Central memory CD8-positive, alpha-beta T cell (primary cell): ENCODE measurements at regions not wholly inside any gene's neighbourhood (a gene's known extent, or its start where the extent isn't known, plus 50 kb on each side); places are given as distances from the start of the nearest gene placed in this dataset.
A peak's percentile ranks its signal among the peaks of the same experiment; 100 is the strongest.
"Not testable (repeated sequence)": the region's sequence is repeated elsewhere in the genome, so short reads cannot be mapped to it uniquely, and the experiment has no call there.

Source experiments
- ATAC-seq: fragments of 150-1000 bp; cut with Tn5 transposase; replicated peaks from 2 replicates; pipeline ENCODE4 v1.10.0; 2022; ENCODE audit warnings: mild to moderate bottlenecking, moderate FRiP score, moderate number of reproducible peaks; ENCODE audit not compliant: poor library complexity, severe bottlenecking; ENCODE audit errors: extremely low read depth
- DNase-seq, 2 donors: peaks; one replicate each; pipeline ENCODE4 v3.0.0; 2021; ENCODE audit warnings: low spot score in 2 of 2
- H3K27ac Mint-ChIP-seq: one replicate; pipeline ENCODE4 v1.8.0; 2022; ENCODE audit warnings: low read depth, mild to moderate bottlenecking, moderate library complexity, mixed read lengths
- H3K27me3 Mint-ChIP-seq: one replicate; pipeline ENCODE4 v1.8.0; 2022; ENCODE audit warnings: mixed read lengths
- H3K36me3 Mint-ChIP-seq: one replicate; pipeline ENCODE4 v1.8.0; 2022; ENCODE audit warnings: mild to moderate bottlenecking, moderate library complexity, mixed read lengths; ENCODE audit not compliant: insufficient read depth
- H3K4me1 Mint-ChIP-seq: one replicate; pipeline ENCODE4 v1.8.0; 2022; ENCODE audit warnings: mixed read lengths
- H3K4me3 Mint-ChIP-seq: one replicate; pipeline ENCODE4 v1.8.0; 2022; ENCODE audit warnings: mild to moderate bottlenecking, moderate library complexity, mixed read lengths
- H3K9me3 Mint-ChIP-seq: one replicate; pipeline ENCODE4 v1.8.0; 2022; ENCODE audit warnings: mixed read lengths

DNA sequence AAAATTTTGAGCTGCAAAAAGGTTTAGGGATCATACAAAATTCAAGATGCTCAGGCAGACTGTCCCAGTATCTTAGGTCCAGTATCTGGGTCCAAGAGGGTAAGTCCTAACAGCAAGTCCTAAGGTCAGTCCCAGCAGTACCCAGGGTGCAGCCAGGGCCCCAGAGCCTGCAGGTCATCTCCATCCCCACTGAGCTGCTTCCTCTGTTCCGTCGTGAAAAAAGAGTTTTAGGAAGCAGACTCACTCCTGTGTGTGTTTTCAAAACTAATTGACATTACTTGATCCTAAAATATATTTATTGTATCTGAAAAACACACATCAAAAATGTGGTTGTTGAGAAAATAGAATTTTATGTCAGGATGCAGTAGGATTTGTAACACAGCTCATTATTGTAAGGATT is 69.9 kb upstream of the ALKAL2 start:
- ATAC-seq (no peak), DNase-seq (no peak)
- no peak overlapping the region for H3K27ac Mint-ChIP-seq
- no peaks in the 10 kb centered on the region for H3K9me3 Mint-ChIP-seq
- H3K27me3 Mint-ChIP-seq = peaks cover 36% of the 10 kb centered on the region
- no peaks in the 10 kb centered on the region for H3K36me3 Mint-ChIP-seq
- H3K4me3 Mint-ChIP-seq = no peak overlapping the region
- no peaks in the 10 kb centered on the region for H3K4me1 Mint-ChIP-seq

DNA sequence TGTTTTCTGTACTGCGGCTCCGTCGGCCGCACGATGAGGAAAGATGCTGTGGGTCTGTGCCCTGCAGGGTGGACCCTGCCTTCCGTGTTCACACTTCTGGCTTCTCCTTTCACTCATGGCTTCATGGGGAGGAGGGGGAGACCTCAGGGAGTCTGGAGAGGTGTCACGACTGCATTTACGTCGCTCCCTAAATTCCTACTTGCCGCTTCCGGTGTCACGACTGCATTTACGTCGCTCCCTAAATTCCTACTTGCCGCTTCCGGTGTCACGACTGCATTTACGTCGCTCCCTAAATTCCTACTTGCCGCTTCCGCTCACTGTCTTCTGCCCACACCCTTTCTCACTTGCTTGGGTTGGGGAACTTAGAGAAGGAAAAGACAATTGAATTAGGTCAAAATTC is 68.4 kb upstream of the ALKAL2 start:
- H3K4me1 Mint-ChIP-seq, H3K9me3 Mint-ChIP-seq, H3K4me3 Mint-ChIP-seq, DNase-seq, H3K27ac Mint-ChIP-seq, H3K36me3 Mint-ChIP-seq, ATAC-seq: not testable (repeated sequence)
- peaks cover 36% of the 10 kb centered on the region for H3K27me3 Mint-ChIP-seq

DNA sequence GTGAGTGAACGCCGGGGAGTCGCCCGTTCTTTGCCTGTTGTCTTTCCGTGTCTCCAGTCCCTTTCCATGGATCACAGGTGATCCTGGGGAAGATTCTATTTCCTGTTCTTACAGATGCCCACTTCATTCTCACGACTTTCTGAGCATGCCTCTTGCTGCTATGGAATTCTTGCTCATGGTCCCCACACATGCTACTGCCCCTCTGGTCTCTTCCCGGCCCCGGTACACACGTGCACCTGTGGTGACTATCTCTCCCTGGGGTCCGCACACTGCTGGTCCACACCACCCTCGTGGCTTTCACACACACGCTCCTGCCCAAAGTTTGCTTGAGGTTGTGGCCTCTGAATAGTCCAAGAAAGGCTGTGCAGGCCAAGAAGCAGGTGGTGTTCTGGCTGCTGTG is 67.9 kb upstream of the ALKAL2 start:
- peaks cover 36% of the 10 kb centered on the region for H3K27me3 Mint-ChIP-seq
- H3K9me3 Mint-ChIP-seq = no peaks in the 10 kb centered on the region
- H3K4me3 Mint-ChIP-seq = no peak overlapping the region
- no peak for DNase-seq
- no peak overlapping the region for H3K27ac Mint-ChIP-seq
- no peak for ATAC-seq
- H3K4me1 Mint-ChIP-seq = no peaks in the 10 kb centered on the region
- H3K36me3 Mint-ChIP-seq = no peaks in the 10 kb centered on the region

DNA sequence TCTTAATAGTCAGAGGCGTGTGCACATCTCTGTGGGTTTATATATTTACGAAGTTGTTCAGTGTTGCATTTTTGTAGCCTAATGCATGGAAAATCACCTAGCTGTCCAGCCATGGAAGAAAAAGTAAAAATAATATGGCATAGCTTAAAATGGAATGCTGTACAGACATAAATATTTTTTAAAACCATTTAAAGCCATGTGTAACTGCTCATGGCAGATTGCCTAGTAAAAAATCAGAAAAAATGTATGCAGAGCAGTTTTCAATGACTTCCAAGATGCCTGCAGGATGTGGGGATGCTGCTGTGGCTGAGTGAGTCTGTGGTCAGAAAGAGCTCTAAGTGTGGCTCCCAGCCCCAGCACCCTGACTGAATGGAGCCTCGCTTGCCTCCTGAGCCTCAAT is 64.8 kb upstream of the ALKAL2 start:
- Mint-ChIP-seq H3K27me3 (peaks cover 43% of the 10 kb centered on the region), H3K4me3 (no peak overlapping the region), H3K9me3 (no peaks in the 10 kb centered on the region), H3K27ac (no peak overlapping the region), H3K36me3 (no peaks in the 10 kb centered on the region), H3K4me1 (no peaks in the 10 kb centered on the region)
- no peak for DNase-seq
- ATAC-seq = no peak

DNA sequence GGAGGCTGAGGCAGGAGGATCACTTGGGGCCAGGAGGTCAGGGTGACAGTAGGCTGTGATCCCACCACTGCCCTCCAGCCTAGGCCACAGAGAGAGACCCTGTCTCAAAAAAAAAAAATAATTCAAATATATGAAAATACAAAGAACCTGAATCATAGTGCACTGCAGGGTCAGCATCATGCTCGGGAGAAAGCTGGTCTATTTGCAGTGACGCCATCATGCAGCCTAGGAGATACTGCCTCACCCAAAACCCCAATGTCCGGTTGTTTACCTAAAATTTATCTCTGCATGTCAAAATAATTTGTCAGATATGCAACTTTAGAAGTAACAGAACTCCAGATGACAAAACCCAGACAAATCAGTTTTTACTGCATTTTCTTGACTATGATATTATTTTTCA is 61.5 kb upstream of the ALKAL2 start:
- peaks cover 2% of the 10 kb centered on the region for H3K36me3 Mint-ChIP-seq
- H3K4me3 Mint-ChIP-seq = no peak overlapping the region
- DNase-seq (no peak), ATAC-seq (no peak)
- H3K9me3 Mint-ChIP-seq = no peaks in the 10 kb centered on the region
- H3K4me1 Mint-ChIP-seq = no peaks in the 10 kb centered on the region
- H3K27me3 Mint-ChIP-seq = peaks cover 26% of the 10 kb centered on the region
- H3K27ac Mint-ChIP-seq = no peak overlapping the region

DNA sequence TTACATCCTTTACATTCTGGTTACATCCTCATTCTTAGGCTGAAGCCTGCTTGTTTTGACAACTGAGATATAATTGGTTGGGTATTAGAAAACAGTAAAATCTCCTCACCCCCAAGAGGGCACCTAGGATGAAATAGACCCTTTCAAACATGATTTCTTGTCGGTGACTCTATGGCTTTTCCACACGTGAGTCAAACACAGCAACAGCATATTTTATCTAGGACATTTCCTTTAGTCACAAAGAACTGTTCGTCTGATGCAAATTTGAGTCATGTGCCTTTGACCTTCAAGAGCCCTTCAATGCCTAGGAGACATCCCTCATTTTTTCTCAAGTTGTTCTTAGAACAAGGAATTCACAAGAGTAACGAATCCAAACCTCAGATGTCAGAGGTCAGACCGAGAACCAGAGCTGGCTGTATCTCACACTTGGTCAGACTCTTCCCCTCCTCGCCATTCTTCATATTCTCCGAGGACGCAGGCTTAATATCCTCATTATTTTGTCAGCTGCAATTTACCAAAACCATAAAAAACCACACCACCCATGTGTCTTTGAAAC is 60.5 kb upstream of the ALKAL2 start:
- Mint-ChIP-seq H3K36me3 (peaks cover 2% of the 10 kb centered on the region), H3K27me3 (peaks cover 19% of the 10 kb centered on the region), H3K4me3 (no peak overlapping the region), H3K9me3 (no peaks in the 10 kb centered on the region), H3K4me1 (peaks cover under 1% of the 10 kb centered on the region), H3K27ac (no peak overlapping the region)
- DNase-seq (no peak), ATAC-seq (no peak)

DNA sequence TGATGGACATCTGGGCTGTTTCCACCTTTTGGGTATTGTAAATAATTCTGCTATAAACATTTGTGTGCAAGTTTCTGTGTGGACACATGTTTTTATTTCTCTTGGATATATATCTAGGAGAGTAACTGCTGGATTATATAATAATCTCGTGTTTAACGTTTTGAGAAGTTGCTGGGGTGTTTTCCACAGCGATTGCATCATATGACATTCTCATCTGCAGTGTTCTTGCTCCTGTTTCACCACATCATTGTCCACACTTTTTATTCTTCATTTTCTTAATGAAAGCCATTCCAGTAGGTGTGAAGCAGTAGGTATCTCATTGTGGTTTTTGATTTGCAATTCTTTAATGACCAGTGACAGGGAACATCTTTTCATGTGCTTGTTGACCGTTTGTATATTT is 56.9 kb upstream of the ALKAL2 start:
- Mint-ChIP-seq H3K27ac (no peak overlapping the region), H3K27me3 (peaks cover 19% of the 10 kb centered on the region), H3K36me3 (peaks cover 2% of the 10 kb centered on the region), H3K4me3 (no peak overlapping the region), H3K4me1 (peaks cover 12% of the 10 kb centered on the region), H3K9me3 (no peaks in the 10 kb centered on the region)
- DNase-seq = no peak
- no peak for ATAC-seq

DNA sequence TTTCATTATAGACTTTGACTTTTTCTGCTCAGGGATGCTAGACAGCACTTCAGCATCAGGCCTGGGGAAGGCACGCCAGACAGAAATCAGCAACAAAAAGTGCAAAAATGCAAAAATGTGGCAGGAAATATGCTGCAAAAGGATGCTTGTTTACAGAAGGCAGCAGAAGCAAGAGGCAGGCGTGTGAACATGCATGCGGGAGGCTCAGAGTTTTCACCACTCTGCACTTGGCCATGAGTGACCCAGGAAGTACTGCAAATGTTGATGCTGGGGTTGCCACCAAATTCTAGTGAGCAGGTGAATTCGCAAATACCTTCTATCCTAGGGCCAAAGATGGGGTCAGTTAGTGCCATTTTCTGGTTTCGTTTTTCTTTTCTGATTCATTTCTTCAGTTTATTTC is 55.5 kb upstream of the ALKAL2 start:
- Mint-ChIP-seq H3K27me3 (peaks cover 20% of the 10 kb centered on the region), H3K4me3 (no peak overlapping the region), H3K9me3 (peaks cover 6% of the 10 kb centered on the region), H3K27ac (peak overlapping the region; percentile 56), H3K36me3 (peaks cover 2% of the 10 kb centered on the region), H3K4me1 (peaks cover 12% of the 10 kb centered on the region)
- ATAC-seq = no peak
- DNase-seq = no peak

DNA sequence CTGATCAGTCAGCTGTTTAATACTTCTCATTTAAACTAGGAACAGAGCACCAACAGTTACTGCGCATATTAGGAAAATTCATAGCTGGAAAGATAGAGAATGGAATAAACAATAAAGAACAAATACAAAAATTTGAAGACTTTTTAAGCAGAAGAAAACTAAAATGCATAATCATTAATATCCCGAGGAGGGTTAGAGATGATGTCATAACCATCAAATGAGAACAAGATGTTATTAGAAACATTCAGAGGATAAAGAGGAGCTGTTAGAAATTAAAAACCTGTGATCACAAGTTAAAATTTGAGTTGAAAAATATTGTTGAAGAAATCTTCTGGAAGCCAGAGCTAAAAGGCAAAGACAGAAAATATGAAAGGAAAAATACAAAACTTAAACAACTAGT is 54.0 kb upstream of the ALKAL2 start:
- peaks cover 17% of the 10 kb centered on the region for H3K9me3 Mint-ChIP-seq
- no peak overlapping the region for H3K27ac Mint-ChIP-seq
- ATAC-seq = no peak

DNA sequence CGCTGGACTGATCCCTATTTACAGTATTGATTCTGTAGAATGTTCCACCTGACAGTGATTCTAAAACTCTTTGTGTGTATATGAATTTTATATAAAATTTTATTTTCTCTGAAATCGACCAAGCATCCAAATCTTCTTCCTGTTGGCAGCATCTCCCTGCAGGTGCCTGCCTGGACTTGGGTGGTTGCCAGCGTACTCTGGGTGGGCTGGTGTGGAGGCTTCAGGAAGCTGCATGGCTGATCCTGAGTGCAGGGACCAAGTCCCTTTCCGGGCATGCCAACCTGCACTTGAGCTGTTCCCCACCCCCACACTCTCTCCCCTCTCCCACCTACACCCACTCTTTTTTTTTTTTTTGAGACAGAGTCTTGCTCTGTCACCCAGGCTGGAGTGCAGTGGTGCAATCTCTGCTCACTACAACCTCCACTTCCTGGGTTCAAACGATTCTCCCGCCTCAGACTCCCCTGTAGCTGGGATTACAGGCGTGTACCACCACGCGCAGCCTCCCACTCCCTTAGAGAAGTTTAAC is 53.2 kb upstream of the ALKAL2 start:
- Mint-ChIP-seq H3K27ac (no peak overlapping the region), H3K36me3 (no peaks in the 10 kb centered on the region), H3K4me3 (no peak overlapping the region), H3K4me1 (peaks cover 12% of the 10 kb centered on the region), H3K27me3 (peaks cover 28% of the 10 kb centered on the region), H3K9me3 (peaks cover 23% of the 10 kb centered on the region)
- ATAC-seq (no peak), DNase-seq (no peak)

More for the DNA sequence above, 54.0 kb upstream of the ALKAL2 start:
- Mint-ChIP-seq H3K36me3 (peaks cover 2% of the 10 kb centered on the region), H3K27me3 (peaks cover 24% of the 10 kb centered on the region), H3K4me3 (no peak overlapping the region), H3K4me1 (peaks cover 12% of the 10 kb centered on the region)
- DNase-seq = no peak
